Hepatocyte (in vitro differentiated cells): ENCODE measurements at regions not wholly inside any gene's neighbourhood (a gene's known extent, or its start where the extent isn't known, plus 50 kb on each side); places are given as distances from the start of the nearest gene placed in this dataset.

Experiments
- DNase-seq: peaks from one replicate; pipeline ENCODE4 v3.0.0-alpha.2; 2016; ENCODE audit warnings: low spot score
- H2AFZ ChIP-seq: fragments of 200-600 bp; sonication (generic); 2 replicates; pipeline ENCODE4 v1.6.0; 2016; ENCODE audit warnings: antibody characterized with exemption, mild to moderate bottlenecking
- H3K27ac ChIP-seq: fragments of 200-600 bp; sonication (generic); 2 replicates; pipeline ENCODE4 v1.5.1; 2016; ENCODE audit warnings: mild to moderate bottlenecking
- H3K27me3 ChIP-seq: fragments of 200-600 bp; sonication (generic); 2 replicates; pipeline ENCODE4 v1.6.1; 2016
- H3K36me3 ChIP-seq: fragments of 200-600 bp; sonication (generic); replicated peaks from 2 replicates; pipeline ENCODE4 v1.5.1; 2016; ENCODE audit warnings: low read depth; ENCODE audit not compliant: insufficient read depth
- H3K4me1 ChIP-seq: fragments of 200-600 bp; sonication (generic); 2 replicates; pipeline ENCODE4 v1.5.1; 2016; ENCODE audit warnings: mild to moderate bottlenecking, moderate library complexity; ENCODE audit not compliant: insufficient read depth
- H3K4me2 ChIP-seq: fragments of 200-600 bp; sonication (generic); 2 replicates; pipeline ENCODE4 v1.6.0; 2016
- H3K4me3 ChIP-seq: fragments of 200-600 bp; sonication (generic); 2 replicates; pipeline ENCODE4 v1.5.1; 2016; ENCODE audit warnings: mild to moderate bottlenecking
- H3K79me2 ChIP-seq: fragments of 200-600 bp; sonication (generic); 2 replicates; pipeline ENCODE4 v1.6.0; 2017; ENCODE audit warnings: mild to moderate bottlenecking
- H3K9me2 ChIP-seq: fragments of 200-600 bp; sonication (generic); replicated peaks from 2 replicates; pipeline ENCODE4 v1.6.0; 2017; ENCODE audit warnings: mild to moderate bottlenecking; ENCODE audit not compliant: insufficient read depth
- H3K9me3 ChIP-seq: fragments of 200-600 bp; sonication (generic); 2 replicates; pipeline ENCODE4 v1.5.1; 2016; ENCODE audit warnings: low read depth, mild to moderate bottlenecking
- H4K20me1 ChIP-seq: fragments of 200-600 bp; sonication (generic); 2 replicates; pipeline ENCODE4 v1.6.0; 2016; ENCODE audit warnings: mild to moderate bottlenecking; ENCODE audit not compliant: insufficient read depth, poor library complexity, severe bottlenecking
- EZH2 ChIP-seq: fragments of 200-600 bp; sonication (generic); IDR thresholded peaks from 2 replicates; pipeline ENCODE4 v1.6.1; 2016; ENCODE audit warnings: antibody characterized with exemption, mild to moderate bottlenecking, borderline replicate concordance
- EZH2phosphoT487 ChIP-seq: fragments of 200-600 bp; sonication (generic); IDR thresholded peaks from one replicate; pipeline ENCODE4 v1.6.1; 2018; ENCODE audit warnings: antibody characterized with exemption, mild to moderate bottlenecking, low read depth, moderate library complexity; ENCODE audit not compliant: unreplicated experiment, severe bottlenecking
- WGBS: methylation state at CpG from one replicate; pipeline ENCODE4 v1.1.6; 2016; ENCODE audit warnings: low lambda C conversion rate; ENCODE audit errors: missing lambda C conversion rate; 5-methylcytosine and 5-hydroxymethylcytosine counted together
- TF ChIP-seq, protein P1 (sequence below): fragments of 200-600 bp; sonication (generic); IDR thresholded peaks from 2 replicates; pipeline ENCODE4 v1.5.1; 2016; ENCODE audit warnings: antibody characterized with exemption, mild to moderate bottlenecking; ENCODE audit not compliant: poor library complexity

DNA sequence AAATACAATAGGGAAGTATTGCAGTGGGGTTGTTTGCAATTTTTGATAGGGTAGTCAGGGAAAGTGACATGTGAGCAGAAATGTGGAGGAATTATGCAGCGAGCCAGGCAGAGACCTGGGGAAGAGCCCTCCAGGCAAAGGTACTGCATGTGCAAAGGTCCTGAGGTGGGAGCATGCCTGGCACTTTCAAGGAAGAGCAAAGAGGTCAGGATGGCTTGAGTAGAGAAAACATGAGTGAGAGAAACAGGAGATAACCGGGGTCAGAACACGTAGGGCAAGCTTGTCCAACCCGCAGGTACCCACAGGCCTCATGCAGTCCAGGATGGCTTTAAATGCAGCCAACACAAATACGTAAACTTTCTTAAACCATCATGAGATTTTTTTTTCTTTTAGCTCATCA, 71.0 kb downstream of the COQ2 start:
- Histone ChIP-seq H3K27me3 (no peaks in the 10 kb centered on the region), H4K20me1 (no peaks in the 10 kb centered on the region), H3K27ac (no peak overlapping the region), H3K79me2 (no peaks in the 10 kb centered on the region), H3K4me3 (no peak overlapping the region), H3K4me2 (no peak overlapping the region), H3K9me2 (no peaks in the 10 kb centered on the region), H3K9me3 (peaks cover 4% of the 10 kb centered on the region), H3K4me1 (no peaks in the 10 kb centered on the region), H2AFZ (no peak overlapping the region), H3K36me3 (no peaks in the 10 kb centered on the region)
- TF ChIP-seq EZH2, result no peak
- TF ChIP-seq, protein P1, sequence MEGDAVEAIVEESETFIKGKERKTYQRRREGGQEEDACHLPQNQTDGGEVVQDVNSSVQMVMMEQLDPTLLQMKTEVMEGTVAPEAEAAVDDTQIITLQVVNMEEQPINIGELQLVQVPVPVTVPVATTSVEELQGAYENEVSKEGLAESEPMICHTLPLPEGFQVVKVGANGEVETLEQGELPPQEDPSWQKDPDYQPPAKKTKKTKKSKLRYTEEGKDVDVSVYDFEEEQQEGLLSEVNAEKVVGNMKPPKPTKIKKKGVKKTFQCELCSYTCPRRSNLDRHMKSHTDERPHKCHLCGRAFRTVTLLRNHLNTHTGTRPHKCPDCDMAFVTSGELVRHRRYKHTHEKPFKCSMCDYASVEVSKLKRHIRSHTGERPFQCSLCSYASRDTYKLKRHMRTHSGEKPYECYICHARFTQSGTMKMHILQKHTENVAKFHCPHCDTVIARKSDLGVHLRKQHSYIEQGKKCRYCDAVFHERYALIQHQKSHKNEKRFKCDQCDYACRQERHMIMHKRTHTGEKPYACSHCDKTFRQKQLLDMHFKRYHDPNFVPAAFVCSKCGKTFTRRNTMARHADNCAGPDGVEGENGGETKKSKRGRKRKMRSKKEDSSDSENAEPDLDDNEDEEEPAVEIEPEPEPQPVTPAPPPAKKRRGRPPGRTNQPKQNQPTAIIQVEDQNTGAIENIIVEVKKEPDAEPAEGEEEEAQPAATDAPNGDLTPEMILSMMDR, result no peak
- TF ChIP-seq EZH2phosphoT487, result no peak
- no peak for DNase-seq
- 97% methylated on average over 5 of the region's 5 CpGs for WGBS

DNA sequence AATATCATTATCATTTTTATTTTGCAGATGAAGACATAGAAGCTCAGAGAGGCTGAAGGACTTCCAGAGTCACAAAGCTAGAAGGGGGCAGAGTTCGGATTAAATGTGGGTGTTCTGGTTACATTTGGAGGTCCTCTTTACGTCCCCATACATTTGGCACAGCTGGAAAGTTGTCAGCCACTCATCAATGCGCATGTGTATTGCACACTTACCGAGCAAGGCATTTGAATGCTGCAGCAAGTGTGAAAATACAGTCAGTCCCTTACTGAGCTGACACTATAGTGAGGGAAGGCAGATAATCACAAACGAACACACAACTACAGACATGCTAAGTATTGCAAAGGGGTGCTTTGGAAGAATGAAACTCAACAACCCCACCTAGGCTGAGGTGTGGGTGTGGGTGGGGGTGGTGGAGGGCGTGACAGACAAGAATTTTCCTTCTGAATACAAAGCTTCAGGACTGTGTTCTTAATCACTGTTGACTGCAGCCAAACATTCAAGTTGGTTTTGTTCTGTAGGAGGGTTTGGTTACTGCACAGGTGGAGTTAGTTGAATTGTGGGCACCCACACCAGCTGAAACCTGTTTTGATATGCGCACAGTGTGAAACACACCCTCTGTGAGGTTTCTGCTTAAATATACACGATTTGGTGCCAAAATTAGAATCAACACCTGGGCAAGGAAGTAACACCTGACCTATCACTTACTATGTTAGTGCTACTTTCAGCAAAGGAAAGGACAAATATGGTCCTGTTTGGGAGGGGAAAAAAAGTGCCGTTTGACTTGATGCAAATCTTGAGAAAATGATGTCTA, 72.4 kb downstream of the COQ2 start:
- Histone ChIP-seq H3K9me3 (peaks cover 4% of the 10 kb centered on the region), H3K4me3 (no peak overlapping the region), H3K9me2 (no peaks in the 10 kb centered on the region), H4K20me1 (no peaks in the 10 kb centered on the region), H3K27me3 (no peaks in the 10 kb centered on the region), H2AFZ (peak overlapping the region; percentile 47), H3K27ac (peak overlapping the region; percentile 49), H3K4me2 (no peak overlapping the region), H3K79me2 (no peaks in the 10 kb centered on the region), H3K4me1 (no peaks in the 10 kb centered on the region), H3K36me3 (no peaks in the 10 kb centered on the region)
- TF ChIP-seq EZH2 (no peak), EZH2phosphoT487 (no peak)
- TF ChIP-seq, protein P1, result no peak
- 54% methylated on average over 9 of the region's 9 CpGs for WGBS
- DNase-seq, result peak; percentile 22

- H3K4me1 ChIP-seq, result no peaks in the 10 kb centered on the region
- TF ChIP-seq EZH2phosphoT487, result no peak
- TF ChIP-seq EZH2, result no peak
- TF ChIP-seq, protein P1, result no peak
- H3K27me3 ChIP-seq, result no peaks in the 10 kb centered on the region
- peak overlapping the region; percentile 56 for H3K27ac ChIP-seq
- no peak overlapping the region for H3K4me3 ChIP-seq
- WGBS, result 80% methylated on average over 4 of the region's 4 CpGs
- H3K9me2 ChIP-seq, result no peaks in the 10 kb centered on the region
- no peaks in the 10 kb centered on the region for H3K79me2 ChIP-seq
- no peak overlapping the region for H2AFZ ChIP-seq
- H4K20me1 ChIP-seq, result no peaks in the 10 kb centered on the region
- H3K9me3 ChIP-seq, result peaks cover 4% of the 10 kb centered on the region
- no peaks in the 10 kb centered on the region for H3K36me3 ChIP-seq
- H3K4me2 ChIP-seq, result no peak overlapping the region
- no peak for DNase-seq
These were observed 75.2 kb downstream of the COQ2 start for GRCh38 chr4:83209419-83209818.
